ENCODE measurements at regions not wholly inside any gene's neighbourhood (a gene's known extent, or its start where the extent isn't known, plus 50 kb on each side); places are given as distances from the start of the nearest gene placed in this dataset.

DNA sequence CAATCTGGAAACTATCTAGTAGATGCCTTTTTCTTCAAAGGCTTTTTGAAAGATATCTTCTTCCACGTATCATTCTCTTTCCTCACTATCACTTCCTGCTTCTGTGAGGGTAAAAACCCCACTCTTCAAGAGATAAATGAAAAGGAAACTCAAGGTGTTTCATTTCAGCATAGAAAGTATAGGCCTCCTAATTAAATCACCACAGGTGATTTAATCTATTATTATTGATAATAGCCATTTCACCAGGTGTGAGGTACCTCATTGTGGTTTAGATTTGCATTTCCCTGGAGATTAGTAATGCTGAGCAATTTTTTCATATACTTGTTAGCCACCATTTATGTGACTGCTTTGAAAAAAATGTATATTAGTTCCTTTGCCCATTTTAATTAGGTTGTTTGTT is 92.0 kb upstream of the EMCN start:
- TF ChIP-seq, protein P1, sequence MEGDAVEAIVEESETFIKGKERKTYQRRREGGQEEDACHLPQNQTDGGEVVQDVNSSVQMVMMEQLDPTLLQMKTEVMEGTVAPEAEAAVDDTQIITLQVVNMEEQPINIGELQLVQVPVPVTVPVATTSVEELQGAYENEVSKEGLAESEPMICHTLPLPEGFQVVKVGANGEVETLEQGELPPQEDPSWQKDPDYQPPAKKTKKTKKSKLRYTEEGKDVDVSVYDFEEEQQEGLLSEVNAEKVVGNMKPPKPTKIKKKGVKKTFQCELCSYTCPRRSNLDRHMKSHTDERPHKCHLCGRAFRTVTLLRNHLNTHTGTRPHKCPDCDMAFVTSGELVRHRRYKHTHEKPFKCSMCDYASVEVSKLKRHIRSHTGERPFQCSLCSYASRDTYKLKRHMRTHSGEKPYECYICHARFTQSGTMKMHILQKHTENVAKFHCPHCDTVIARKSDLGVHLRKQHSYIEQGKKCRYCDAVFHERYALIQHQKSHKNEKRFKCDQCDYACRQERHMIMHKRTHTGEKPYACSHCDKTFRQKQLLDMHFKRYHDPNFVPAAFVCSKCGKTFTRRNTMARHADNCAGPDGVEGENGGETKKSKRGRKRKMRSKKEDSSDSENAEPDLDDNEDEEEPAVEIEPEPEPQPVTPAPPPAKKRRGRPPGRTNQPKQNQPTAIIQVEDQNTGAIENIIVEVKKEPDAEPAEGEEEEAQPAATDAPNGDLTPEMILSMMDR (IDR thresholded peaks at IDR 0.05 in 4 of 5, conservative IDR thresholded peaks at IDR 0.05 in 1 of 5) = no peak
- TF ChIP-seq POLR2A (IDR thresholded peaks at IDR 0.05) = no peak

Data from gastrocnemius medialis (tissue), 4 donors.